Endothelial cell of umbilical vein (primary cell): ENCODE measurements at regions not wholly inside any gene's neighbourhood (a gene's known extent, or its start where the extent isn't known, plus 50 kb on each side); places are given as distances from the start of the nearest gene placed in this dataset.

Experiments
- FOS ChIP-seq: IDR thresholded peaks from 2 replicates; pipeline ENCODE4 v1.6.1; 2011; ENCODE audit warnings: mild to moderate bottlenecking, low read length, moderate library complexity, borderline replicate concordance; ENCODE audit not compliant: insufficient read depth
- POLR2A ChIP-seq: IDR thresholded peaks from 2 replicates; pipeline ENCODE4 v1.6.1; 2012; ENCODE audit warnings: low read depth, mild to moderate bottlenecking, control low read depth, low read length
- POLR2AphosphoS5 ChIP-seq: IDR thresholded peaks from 2 replicates; pipeline ENCODE4 v1.6.1; 2012; ENCODE audit warnings: low read depth, mild to moderate bottlenecking, control low read depth, low read length, moderate library complexity; ENCODE audit not compliant: insufficient read depth
- TF ChIP-seq, protein P1 (sequence below), 2 donors: IDR thresholded peaks; 1 replicate in 1 of 2; 2 replicates in 1 of 2; pipeline ENCODE4 v1.5.1; 2011; ENCODE audit warnings: low read length in 2 of 2, mild to moderate bottlenecking in 2 of 2, moderate library complexity in 2 of 2, control low read depth in 1 of 2, inconsistent platforms in 1 of 2, low read depth in 1 of 2; ENCODE audit not compliant: insufficient read depth in 1 of 2; ENCODE audit errors: extremely low read depth in 1 of 2

GRCh38 chr3:189517981-189518380, 113.2 kb upstream of the TP63 start:
- no peak for TF ChIP-seq POLR2A
- no peak for TF ChIP-seq FOS
- no peak for TF ChIP-seq POLR2AphosphoS5
- TF ChIP-seq, protein P1, sequence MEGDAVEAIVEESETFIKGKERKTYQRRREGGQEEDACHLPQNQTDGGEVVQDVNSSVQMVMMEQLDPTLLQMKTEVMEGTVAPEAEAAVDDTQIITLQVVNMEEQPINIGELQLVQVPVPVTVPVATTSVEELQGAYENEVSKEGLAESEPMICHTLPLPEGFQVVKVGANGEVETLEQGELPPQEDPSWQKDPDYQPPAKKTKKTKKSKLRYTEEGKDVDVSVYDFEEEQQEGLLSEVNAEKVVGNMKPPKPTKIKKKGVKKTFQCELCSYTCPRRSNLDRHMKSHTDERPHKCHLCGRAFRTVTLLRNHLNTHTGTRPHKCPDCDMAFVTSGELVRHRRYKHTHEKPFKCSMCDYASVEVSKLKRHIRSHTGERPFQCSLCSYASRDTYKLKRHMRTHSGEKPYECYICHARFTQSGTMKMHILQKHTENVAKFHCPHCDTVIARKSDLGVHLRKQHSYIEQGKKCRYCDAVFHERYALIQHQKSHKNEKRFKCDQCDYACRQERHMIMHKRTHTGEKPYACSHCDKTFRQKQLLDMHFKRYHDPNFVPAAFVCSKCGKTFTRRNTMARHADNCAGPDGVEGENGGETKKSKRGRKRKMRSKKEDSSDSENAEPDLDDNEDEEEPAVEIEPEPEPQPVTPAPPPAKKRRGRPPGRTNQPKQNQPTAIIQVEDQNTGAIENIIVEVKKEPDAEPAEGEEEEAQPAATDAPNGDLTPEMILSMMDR (IDR thresholded peaks at IDR 0.05; ENCODE audit: extremely low read depth in 1 of 2, insufficient read depth in 1 of 2, low read depth in 1 of 2, low read length in 2 of 2): no peak
